Endodermal cell (in vitro differentiated cells): ENCODE measurements at regions not wholly inside any gene's neighbourhood (a gene's known extent, or its start where the extent isn't known, plus 50 kb on each side); places are given as distances from the start of the nearest gene placed in this dataset.

Experiments used
- DNase-seq: peaks from one replicate; pipeline ENCODE4 v3.0.0-alpha.2; 2017
- H3K27ac ChIP-seq: 2 replicates; pipeline ENCODE4 v1.5.1; 2013; ENCODE audit warnings: mild to moderate bottlenecking, low read depth, low read length, moderate library complexity
- H3K27me3 ChIP-seq: 2 replicates; pipeline ENCODE4 v1.6.1; 2013; ENCODE audit warnings: mild to moderate bottlenecking, low read length, moderate library complexity; ENCODE audit not compliant: insufficient read depth, control insufficient read depth, poor library complexity, severe bottlenecking
- H3K36me3 ChIP-seq: 2 replicates; pipeline ENCODE4 v1.7.0; 2013; ENCODE audit warnings: mild to moderate bottlenecking, low read length, moderate library complexity; ENCODE audit not compliant: control insufficient read depth, insufficient read depth
- H3K4me1 ChIP-seq: one replicate; pipeline ENCODE4 v1.7.0; 2013; ENCODE audit warnings: low read length; ENCODE audit not compliant: control insufficient read depth, insufficient read depth
- H3K4me3 ChIP-seq: 2 replicates; pipeline ENCODE4 v1.5.1; 2013; ENCODE audit warnings: mild to moderate bottlenecking, low read length, moderate library complexity
- H3K9ac ChIP-seq: 2 replicates; pipeline ENCODE4 v1.6.1; 2013; ENCODE audit warnings: mild to moderate bottlenecking, low read length, moderate library complexity; ENCODE audit not compliant: poor library complexity, severe bottlenecking; ENCODE audit errors: extremely low read depth
- H3K9me3 ChIP-seq: 2 replicates; pipeline ENCODE4 v1.6.1; 2013; ENCODE audit warnings: mild to moderate bottlenecking, low read length, moderate library complexity; ENCODE audit not compliant: control insufficient read depth
- H3K27ac Mint-ChIP-seq: 2 replicates; pipeline ENCODE4 v1.8.0; 2020; ENCODE audit warnings: mixed read lengths
- H3K27me3 Mint-ChIP-seq: 2 replicates; pipeline ENCODE4 v1.8.0; 2021; ENCODE audit warnings: mild to moderate bottlenecking, mixed read lengths; ENCODE audit not compliant: insufficient read depth
- H3K36me3 Mint-ChIP-seq: 2 replicates; pipeline ENCODE4 v1.8.0; 2020; ENCODE audit warnings: low read depth, mixed read lengths
- H3K4me1 Mint-ChIP-seq: 2 replicates; pipeline ENCODE4 v1.8.0; 2020; ENCODE audit warnings: mixed read lengths
- H3K4me3 Mint-ChIP-seq: 2 replicates; pipeline ENCODE4 v1.8.0; 2020; ENCODE audit warnings: mild to moderate bottlenecking, moderate library complexity, mixed read lengths
- H3K9me3 Mint-ChIP-seq: 2 replicates; pipeline ENCODE4 v1.8.0; 2020; ENCODE audit warnings: mild to moderate bottlenecking, mixed read lengths
- WGBS, 2 experiments: methylation state at CpG; one replicate each; pipeline versions ENCODE4 v1.1.5 to v1.1.7; 2013; ENCODE audit warnings: missing lambda C conversion rate in 2 of 2, mixed read lengths in 1 of 2; ENCODE audit not compliant: insufficient coverage in 1 of 2, insufficient read length in 1 of 2; 5-methylcytosine and 5-hydroxymethylcytosine counted together
- TF ChIP-seq, protein P1 (sequence below): fragments of 200-600 bp; sonication (generic); conservative IDR thresholded peaks from 2 replicates; pipeline ENCODE4 v1.5.0; 2021; ENCODE audit warnings: antibody characterized with exemption, mild to moderate bottlenecking

DNA sequence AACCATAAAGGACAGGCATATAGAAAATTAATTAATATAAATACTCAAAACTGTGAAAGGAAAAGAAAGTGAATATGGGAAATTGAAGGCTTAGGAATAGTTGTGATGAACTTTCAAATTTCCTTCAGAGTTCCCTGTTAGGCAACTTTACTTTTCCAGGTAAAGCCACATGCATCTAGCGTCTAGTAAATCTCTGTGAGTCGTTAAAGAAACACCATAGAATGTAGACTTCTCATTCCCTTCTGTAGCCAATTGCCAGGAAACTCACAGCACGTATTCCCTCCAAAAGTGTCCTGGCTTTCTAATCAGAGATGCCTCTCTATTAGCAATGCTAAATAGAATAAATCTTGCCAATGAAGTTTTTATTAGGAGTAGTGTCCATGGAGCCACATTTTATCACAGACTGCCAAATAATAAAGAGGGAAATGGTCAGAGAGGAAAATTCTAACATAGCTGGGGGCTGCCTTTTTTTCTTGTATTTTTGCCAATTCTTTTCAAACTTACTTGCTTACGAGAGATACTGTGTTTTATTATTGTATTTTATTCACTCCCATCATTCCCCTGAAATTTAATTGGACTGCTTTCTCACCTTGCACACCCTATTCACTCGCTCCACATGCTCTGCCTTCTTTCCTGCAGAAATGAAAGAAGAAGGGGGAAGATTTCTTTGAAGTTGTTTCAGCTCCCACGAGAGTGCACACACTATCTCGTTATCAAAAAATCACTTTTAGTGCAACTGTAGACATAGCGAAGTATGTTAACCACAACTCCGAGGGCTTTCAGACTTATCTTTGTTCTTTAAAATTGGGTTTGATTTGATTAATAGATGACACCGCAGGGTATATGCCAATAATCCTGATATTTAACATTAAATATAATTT lies 439.0 kb downstream of the CSNK1G3 start:
- Histone ChIP-seq H3K4me3 (no peak overlapping the region), H3K4me1 (no peaks in the 10 kb centered on the region), H3K36me3 (no peaks in the 10 kb centered on the region), H3K9me3 (no peaks in the 10 kb centered on the region), H3K9ac (no peak overlapping the region), H3K27me3 (no peaks in the 10 kb centered on the region), H3K27ac (no peak overlapping the region)
- Mint-ChIP-seq H3K4me1 (peaks cover 6% of the 10 kb centered on the region), H3K4me3 (no peak overlapping the region), H3K27ac (no peak overlapping the region), H3K36me3 (no peaks in the 10 kb centered on the region), H3K27me3 (no peaks in the 10 kb centered on the region), H3K9me3 (peaks cover 22% of the 10 kb centered on the region)
- TF ChIP-seq, protein P1, sequence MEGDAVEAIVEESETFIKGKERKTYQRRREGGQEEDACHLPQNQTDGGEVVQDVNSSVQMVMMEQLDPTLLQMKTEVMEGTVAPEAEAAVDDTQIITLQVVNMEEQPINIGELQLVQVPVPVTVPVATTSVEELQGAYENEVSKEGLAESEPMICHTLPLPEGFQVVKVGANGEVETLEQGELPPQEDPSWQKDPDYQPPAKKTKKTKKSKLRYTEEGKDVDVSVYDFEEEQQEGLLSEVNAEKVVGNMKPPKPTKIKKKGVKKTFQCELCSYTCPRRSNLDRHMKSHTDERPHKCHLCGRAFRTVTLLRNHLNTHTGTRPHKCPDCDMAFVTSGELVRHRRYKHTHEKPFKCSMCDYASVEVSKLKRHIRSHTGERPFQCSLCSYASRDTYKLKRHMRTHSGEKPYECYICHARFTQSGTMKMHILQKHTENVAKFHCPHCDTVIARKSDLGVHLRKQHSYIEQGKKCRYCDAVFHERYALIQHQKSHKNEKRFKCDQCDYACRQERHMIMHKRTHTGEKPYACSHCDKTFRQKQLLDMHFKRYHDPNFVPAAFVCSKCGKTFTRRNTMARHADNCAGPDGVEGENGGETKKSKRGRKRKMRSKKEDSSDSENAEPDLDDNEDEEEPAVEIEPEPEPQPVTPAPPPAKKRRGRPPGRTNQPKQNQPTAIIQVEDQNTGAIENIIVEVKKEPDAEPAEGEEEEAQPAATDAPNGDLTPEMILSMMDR, result no peak
- WGBS, 2 experiments, result 90 to 97% methylated on average over 4 to 8 of the region's 10 CpGs
- DNase-seq, result no peak

DNA sequence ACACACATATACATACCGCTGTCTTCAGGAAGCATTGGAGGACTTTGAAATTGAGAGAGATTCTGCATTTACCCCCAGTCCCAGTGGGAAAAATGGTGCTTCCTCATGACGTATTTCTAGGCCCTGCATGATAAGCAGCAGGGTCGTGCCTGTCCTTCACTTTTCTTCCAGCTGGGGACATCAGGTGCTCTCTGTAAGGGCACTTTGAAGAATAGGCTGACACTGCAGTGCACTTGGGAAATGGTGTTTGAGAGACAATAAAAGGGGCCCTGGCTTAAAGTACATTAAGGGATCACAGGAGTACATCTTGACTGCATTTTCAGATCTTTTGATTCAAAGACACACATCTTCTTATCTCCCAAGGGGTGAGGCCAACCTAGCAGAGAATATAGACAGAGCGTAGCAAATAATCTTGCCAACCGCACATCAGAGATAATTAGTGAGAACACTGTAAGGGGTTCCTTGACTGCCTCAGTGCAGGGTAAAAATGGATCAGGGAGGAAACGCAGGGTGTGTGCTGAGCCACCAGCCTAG lies 437.9 kb downstream of the CSNK1G3 start:
- no peaks in the 10 kb centered on the region for H3K36me3 Mint-ChIP-seq
- no peak overlapping the region for H3K27ac Mint-ChIP-seq
- peaks cover 6% of the 10 kb centered on the region for H3K4me1 Mint-ChIP-seq
- no peak overlapping the region for H3K4me3 Mint-ChIP-seq
- DNase-seq, result no peak
- H3K9ac ChIP-seq, result no peak overlapping the region
- H3K27ac ChIP-seq, result no peak overlapping the region
- H3K36me3 ChIP-seq, result no peaks in the 10 kb centered on the region
- WGBS, 2 experiments, result 87 to 93% methylated on average over 5 to 6 of the region's 6 CpGs
- H3K9me3 Mint-ChIP-seq, result peaks cover 24% of the 10 kb centered on the region
- no peaks in the 10 kb centered on the region for H3K27me3 Mint-ChIP-seq
- no peaks in the 10 kb centered on the region for H3K4me1 ChIP-seq
- peaks cover 2% of the 10 kb centered on the region for H3K9me3 ChIP-seq
- TF ChIP-seq, protein P1, result peak; percentile 32
- no peak overlapping the region for H3K4me3 ChIP-seq
- H3K27me3 ChIP-seq, result no peaks in the 10 kb centered on the region

DNA sequence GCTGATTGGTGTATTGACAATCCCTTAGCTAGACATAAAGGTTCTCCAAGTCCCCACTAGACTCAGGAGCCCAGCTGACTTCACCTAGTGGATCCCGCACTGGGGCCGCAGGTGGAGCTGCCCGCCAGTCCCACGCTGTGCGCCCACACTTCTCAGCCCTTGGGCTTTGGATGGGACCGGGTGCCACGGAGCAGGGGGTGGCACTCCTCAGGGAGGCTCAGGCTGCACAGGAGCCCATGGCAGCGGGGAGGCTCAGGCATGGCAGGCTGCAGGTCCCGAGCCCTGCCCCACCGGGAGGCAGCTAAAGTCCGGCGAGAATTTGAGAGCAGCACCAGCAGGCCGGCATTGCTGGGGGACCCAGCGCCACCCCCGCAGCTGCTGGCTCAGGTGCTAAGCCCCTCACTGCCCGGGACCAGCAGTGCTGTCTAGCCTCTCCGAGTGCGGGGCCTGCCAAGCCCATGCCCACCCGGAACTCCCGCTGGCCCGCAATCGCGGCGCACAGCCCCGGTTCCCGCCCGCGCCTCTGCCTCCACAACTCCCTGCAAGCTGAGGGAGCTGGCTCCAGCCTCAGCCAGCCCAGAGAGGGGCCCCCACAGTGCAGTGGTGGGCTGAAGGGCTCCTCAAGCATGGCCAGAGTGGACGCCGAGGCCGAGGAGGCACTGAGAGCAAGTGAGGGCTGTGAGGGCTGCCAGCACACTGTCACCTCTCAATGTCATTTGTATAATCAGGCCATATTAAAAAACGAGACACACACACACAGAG lies 437.2 kb downstream of the CSNK1G3 start:
- peaks cover 25% of the 10 kb centered on the region for H3K9me3 Mint-ChIP-seq
- no peak overlapping the region for H3K27ac Mint-ChIP-seq
- Histone ChIP-seq H3K36me3 (no peaks in the 10 kb centered on the region), H3K4me3 (no peak overlapping the region), H3K27ac (no peak overlapping the region), H3K9ac (no peak overlapping the region), H3K4me1 (no peaks in the 10 kb centered on the region), H3K9me3 (peaks cover 8% of the 10 kb centered on the region), H3K27me3 (no peaks in the 10 kb centered on the region)
- no peaks in the 10 kb centered on the region for H3K27me3 Mint-ChIP-seq
- TF ChIP-seq, protein P1, result no peak
- peaks cover 6% of the 10 kb centered on the region for H3K4me1 Mint-ChIP-seq
- peaks cover 1% of the 10 kb centered on the region for H3K36me3 Mint-ChIP-seq
- WGBS, 2 experiments, result 96 to 97% methylated on average over 6 to 32 of the region's 32 CpGs
- no peak for DNase-seq
- no peak overlapping the region for H3K4me3 Mint-ChIP-seq
